ENCODE measurements at regions not wholly inside any gene's neighbourhood (a gene's known extent, or its start where the extent isn't known, plus 50 kb on each side); places are given as distances from the start of the nearest gene placed in this dataset.
"Not testable (repeated sequence)": the region's sequence is repeated elsewhere in the genome, so short reads cannot be mapped to it uniquely, and the experiment has no call there.

DNA sequence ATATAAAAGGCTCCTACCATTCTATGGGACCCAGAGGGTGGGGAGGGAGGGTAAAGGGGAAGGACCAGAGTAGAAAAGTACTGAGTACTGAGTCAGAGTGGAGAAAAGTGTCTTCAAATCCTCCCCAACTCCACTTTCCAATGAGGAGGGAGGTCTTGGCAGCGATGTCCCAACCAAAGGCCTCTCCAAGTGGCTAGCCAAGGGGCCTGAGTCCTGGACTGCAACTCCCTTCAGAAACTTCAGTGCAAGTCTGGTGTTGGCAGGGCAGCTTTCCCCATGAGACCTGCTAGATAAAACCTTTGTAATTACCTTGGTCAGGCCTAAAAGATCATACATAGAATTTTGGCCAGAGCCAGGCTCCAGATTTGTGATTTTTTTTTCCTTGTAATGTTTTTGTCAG is 111.3 kb upstream of the TNPO1 start:
- TF ChIP-seq JUND (IDR thresholded peaks at IDR 0.05; ENCODE audit: low read depth): no peak
- DNase-seq (ENCODE audit: low read depth in 1 of 2, low spot score in 1 of 2): no peak
- in situ Hi-C loops (cut with HindIII; ENCODE audit: low pct_unique_long_range_greater_than_20kb, low sequenced_read_pairs): no loop called here

DNA sequence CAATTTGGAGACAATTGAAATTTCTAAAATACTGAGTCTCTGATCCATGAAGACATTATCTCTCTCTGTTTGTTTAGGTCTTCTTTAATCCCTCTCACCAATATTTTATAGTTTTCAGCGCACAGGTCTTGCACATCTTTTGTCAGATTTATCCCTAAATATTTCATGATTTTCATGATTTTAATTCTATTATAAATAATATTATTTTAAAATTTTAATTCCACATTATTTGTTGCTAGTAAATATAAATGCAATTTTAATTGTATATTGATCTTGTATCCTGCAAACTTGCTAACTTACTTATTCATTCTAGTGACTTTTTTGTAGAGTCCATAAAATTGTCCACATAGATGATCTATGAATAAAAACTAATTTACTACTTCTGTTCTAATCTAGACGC is 112.6 kb upstream of the TNPO1 start:
- in situ Hi-C loops (cut with HindIII; ENCODE audit: low pct_unique_long_range_greater_than_20kb, low sequenced_read_pairs): no loop called here
- no peak for DNase-seq (ENCODE audit: low read depth in 1 of 2, low spot score in 1 of 2)
- TF ChIP-seq JUND (IDR thresholded peaks at IDR 0.05; ENCODE audit: low read depth): no peak

GRCh38 chr5:72702881-72703434 is 113.5 kb upstream of the TNPO1 start:
- no peak for TF ChIP-seq JUND (IDR thresholded peaks at IDR 0.05; ENCODE audit: low read depth)
- in situ Hi-C loops (cut with HindIII; ENCODE audit: low pct_unique_long_range_greater_than_20kb, low sequenced_read_pairs): no loop called here
- DNase-seq (ENCODE audit: low read depth in 1 of 2, low spot score in 1 of 2): no peak

- in situ Hi-C loops (cut with HindIII; ENCODE audit: low pct_unique_long_range_greater_than_20kb, low sequenced_read_pairs); DNase-seq (ENCODE audit: low read depth in 1 of 2, low spot score in 1 of 2): not testable (repeated sequence)
Measured at GRCh38 chr5:72702105-72702504, 114.4 kb upstream of the TNPO1 start.

- in situ Hi-C loops (cut with HindIII; ENCODE audit: low pct_unique_long_range_greater_than_20kb, low sequenced_read_pairs): no loop called here
- TF ChIP-seq JUND (IDR thresholded peaks at IDR 0.05; ENCODE audit: low read depth): no peak
Measured at GRCh38 chr5:72698481-72698880, 118.0 kb upstream of the TNPO1 start.

DNA sequence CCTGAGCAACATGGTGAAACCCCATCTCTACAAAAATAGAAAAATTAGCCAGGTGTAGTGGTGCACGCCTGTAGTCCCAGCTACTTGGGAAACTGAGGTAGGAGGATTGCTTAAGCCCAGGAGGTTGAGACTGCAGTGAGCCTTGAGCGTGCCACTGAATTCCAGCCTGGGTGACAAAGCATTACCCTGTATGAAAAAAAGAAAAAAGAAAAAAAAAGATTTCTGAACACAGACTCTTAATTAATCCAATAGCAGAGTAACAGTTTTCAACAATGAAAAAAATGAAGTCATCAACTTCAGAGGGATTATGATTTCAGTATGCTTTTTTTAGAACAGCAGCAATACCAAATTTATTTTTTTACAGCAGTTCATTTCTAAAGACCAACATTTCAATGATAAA is 118.8 kb upstream of the TNPO1 start:
- DNase-seq (ENCODE audit: low read depth in 1 of 2, low spot score in 1 of 2): no peak
- in situ Hi-C loops (cut with HindIII; ENCODE audit: low pct_unique_long_range_greater_than_20kb, low sequenced_read_pairs): no loop called here
- TF ChIP-seq JUND (IDR thresholded peaks at IDR 0.05; ENCODE audit: low read depth): no peak

More at GRCh38 chr5:72698481-72698880, 118.0 kb upstream of the TNPO1 start:
- no peak for DNase-seq (ENCODE audit: low read depth in 1 of 2, low spot score in 1 of 2)

- DNase-seq (ENCODE audit: low read depth in 1 of 2, low spot score in 1 of 2): no peak
- in situ Hi-C loops (cut with HindIII; ENCODE audit: low pct_unique_long_range_greater_than_20kb, low sequenced_read_pairs): no loop called here
- no peak for TF ChIP-seq JUND (IDR thresholded peaks at IDR 0.05; ENCODE audit: low read depth)
Measured at GRCh38 chr5:72695659-72696058, 120.8 kb upstream of the TNPO1 start.

DNA sequence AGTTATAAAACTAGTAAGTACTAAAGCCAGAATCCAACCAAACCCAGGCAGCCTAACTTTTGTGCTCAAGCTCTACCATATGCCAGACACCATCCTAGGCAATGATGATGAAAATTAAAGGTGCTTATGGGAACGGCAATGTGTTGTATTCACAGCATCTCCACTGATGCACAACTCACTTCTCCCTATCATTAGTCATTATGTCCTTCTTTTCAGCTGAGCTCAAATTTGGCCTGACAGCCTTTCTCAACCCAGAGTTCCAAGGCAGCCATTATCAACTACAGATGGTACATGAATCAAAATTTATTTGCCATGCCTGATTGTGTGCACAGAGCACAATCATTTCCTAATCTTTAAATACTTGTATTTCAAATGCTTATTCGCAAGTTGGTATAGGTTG is 121.6 kb upstream of the TNPO1 start:
- in situ Hi-C loops (cut with HindIII; ENCODE audit: low pct_unique_long_range_greater_than_20kb, low sequenced_read_pairs): no loop called here
- DNase-seq (ENCODE audit: low read depth in 1 of 2, low spot score in 1 of 2): no peak
- TF ChIP-seq JUND (IDR thresholded peaks at IDR 0.05; ENCODE audit: low read depth): no peak

- TF ChIP-seq JUND (IDR thresholded peaks at IDR 0.05; ENCODE audit: low read depth): no peak
- in situ Hi-C loops (cut with HindIII; ENCODE audit: low pct_unique_long_range_greater_than_20kb, low sequenced_read_pairs): no loop called here
- DNase-seq (ENCODE audit: low read depth in 1 of 2, low spot score in 1 of 2): no peak
Measured at GRCh38 chr5:72693546-72694205, 122.8 kb upstream of the TNPO1 start.

DNA sequence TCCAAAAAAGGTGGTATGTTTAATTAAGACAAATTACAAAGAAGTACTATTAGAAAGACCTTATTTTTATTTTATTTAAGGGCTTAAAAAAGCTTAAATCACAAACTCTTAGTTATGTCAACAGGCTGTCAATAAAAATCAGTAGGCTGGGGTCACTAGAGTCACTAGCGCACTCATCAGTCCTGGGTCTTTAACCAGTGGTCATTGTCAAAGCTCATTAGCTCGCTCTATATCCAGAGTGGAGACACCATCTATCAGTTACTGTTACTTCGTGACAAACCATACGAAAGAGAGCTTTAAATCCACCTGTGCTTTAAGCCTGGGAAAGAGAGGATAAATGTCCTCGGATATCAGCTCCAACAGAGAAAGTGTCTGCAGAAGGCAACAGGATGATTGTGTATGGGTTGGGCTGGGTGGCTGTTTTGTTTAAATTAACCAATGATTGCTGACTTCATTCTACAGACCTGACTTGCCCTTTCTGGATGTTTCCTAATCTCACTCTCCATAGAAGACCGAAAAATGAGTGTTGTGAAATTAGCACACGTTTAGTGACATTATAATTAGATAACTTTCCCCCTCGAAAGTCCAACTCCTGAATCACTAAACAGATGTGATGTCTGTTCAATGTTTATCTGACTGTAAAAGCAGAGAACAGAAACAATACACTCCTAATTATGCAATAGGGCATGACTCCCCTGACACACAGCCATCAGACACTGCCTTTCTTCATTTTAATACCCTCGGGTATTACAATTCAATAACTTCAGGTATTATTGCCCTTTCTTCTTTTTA is 123.6 kb upstream of the TNPO1 start:
- no peak for DNase-seq (ENCODE audit: low read depth in 1 of 2, low spot score in 1 of 2)
- TF ChIP-seq JUND (IDR thresholded peaks at IDR 0.05; ENCODE audit: low read depth): no peak
- in situ Hi-C loops (cut with HindIII; ENCODE audit: low pct_unique_long_range_greater_than_20kb, low sequenced_read_pairs): no loop called here

GRCh38 chr5:72692231-72692637 is 124.2 kb upstream of the TNPO1 start:
- DNase-seq (ENCODE audit: low read depth in 1 of 2, low spot score in 1 of 2): no peak
- in situ Hi-C loops (cut with HindIII; ENCODE audit: low pct_unique_long_range_greater_than_20kb, low sequenced_read_pairs): no loop called here
- no peak for TF ChIP-seq JUND (IDR thresholded peaks at IDR 0.05; ENCODE audit: low read depth)

DNA sequence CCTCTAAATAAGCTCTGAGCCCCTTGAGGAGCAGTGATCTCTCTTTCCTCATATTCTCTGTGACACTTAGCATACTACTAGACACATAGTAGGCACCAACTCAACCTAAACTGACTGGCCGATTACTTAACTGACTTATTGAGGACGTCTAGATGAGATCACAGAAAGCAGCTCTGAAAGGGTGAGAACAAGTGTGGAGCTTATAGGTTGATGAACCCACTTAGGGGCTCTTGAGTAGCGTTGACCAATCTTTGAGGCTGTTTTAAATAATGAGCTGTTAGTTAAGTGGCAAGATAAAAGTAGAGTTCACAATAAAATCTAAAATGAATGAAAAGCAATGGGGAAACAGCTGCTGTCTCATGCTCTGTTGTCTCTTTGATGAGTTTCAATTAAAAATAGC is 124.7 kb upstream of the TNPO1 start:
- no peak for TF ChIP-seq JUND (IDR thresholded peaks at IDR 0.05; ENCODE audit: low read depth)
- in situ Hi-C loops (cut with HindIII; ENCODE audit: low pct_unique_long_range_greater_than_20kb, low sequenced_read_pairs): no loop called here
- DNase-seq (ENCODE audit: low read depth in 1 of 2, low spot score in 1 of 2): no peak

GRCh38 chr5:72688916-72689315 is 127.5 kb upstream of the TNPO1 start:
- in situ Hi-C loops (cut with HindIII; ENCODE audit: low pct_unique_long_range_greater_than_20kb, low sequenced_read_pairs): no loop called here
- DNase-seq (ENCODE audit: low read depth in 1 of 2, low spot score in 1 of 2): no peak
- TF ChIP-seq JUND (IDR thresholded peaks at IDR 0.05; ENCODE audit: low read depth): no peak
